CD4-positive, alpha-beta T cell treated with Interleukin-17A for 1 hour (primary cell): ENCODE measurements at regions not wholly inside any gene's neighbourhood (a gene's known extent, or its start where the extent isn't known, plus 50 kb on each side); places are given as distances from the start of the nearest gene placed in this dataset.
"Not testable (repeated sequence)": the region's sequence is repeated elsewhere in the genome, so short reads cannot be mapped to it uniquely, and the experiment has no call there.

Source experiments
- DNase-seq: peaks from one replicate; pipeline ENCODE4 v3.0.0-alpha.2; 2020

DNA sequence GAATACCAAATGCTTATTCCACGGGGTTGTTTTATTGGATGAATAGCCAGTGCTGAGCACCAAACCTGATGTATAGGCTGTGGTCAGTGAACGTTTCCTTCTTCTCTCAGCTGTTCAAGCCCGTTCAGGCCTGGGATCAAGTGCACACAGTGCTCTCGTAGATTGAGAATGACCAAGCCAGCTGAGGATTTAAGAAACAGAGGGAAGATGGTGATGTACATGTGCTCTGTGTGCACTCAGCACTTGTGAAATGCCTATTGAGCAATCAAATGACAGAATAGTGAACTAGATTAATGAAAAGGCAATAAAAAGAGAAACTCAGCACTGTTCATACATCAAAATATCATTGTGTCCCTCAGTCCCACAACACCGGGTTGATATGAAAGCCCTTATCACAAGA, 302.5 kb downstream of the BMPER start:
- no peak for DNase-seq

DNA sequence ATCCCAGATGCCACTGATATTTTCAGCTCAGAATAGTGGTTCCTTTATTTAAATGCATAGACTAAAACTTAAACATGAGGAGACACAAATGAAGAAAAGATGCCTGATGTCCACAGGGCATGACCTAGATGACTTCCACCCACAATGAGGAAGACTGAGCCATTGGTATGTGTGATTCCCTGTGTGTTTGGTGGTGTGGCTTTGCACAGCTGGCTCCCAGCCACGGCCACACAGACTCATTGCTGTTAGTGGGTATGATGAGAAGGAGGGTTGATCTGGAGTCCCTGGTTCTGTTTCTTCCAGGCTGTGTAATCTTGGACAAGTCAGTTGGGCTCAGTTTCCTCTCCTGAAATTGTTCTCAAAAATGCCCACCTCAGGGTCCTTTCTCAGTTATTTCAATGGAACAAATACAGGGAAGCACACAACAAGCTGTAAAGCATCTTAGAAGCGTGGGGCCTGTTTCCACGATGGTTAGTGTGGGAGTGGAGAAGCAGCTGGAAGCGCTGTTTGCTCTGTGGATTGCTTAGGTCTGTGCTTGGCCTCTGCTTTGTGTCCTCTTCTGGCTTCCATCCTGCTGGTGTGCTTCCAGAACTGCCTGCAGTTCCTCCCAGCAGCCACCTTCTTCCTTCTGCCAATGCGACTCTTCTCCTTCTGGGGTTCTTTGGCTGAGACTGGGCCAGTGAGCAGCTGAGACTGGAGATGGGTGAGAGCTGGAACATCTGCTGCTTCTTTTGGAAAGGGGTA, 303.7 kb downstream of the BMPER start:
- DNase-seq = no peak

DNA sequence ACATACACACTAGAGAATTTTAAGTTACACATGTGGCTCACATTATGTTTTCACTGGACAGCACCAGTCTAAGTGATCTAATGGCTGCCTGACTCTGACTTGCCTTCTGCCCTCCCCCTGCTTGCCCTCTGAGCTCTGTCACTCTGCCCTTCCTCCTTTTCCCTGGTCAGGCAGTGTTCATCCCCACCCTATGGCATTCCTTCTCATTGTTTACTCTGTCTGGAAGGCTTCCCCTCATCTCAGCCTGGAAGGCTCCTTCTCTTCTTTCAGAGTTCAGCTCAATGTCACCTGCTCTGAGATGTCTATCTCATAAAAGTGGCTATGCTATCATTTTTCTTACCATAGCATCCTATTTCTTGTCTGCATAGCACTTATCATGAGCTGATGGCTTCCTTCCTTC, 305.7 kb downstream of the BMPER start:
- no peak for DNase-seq

DNA sequence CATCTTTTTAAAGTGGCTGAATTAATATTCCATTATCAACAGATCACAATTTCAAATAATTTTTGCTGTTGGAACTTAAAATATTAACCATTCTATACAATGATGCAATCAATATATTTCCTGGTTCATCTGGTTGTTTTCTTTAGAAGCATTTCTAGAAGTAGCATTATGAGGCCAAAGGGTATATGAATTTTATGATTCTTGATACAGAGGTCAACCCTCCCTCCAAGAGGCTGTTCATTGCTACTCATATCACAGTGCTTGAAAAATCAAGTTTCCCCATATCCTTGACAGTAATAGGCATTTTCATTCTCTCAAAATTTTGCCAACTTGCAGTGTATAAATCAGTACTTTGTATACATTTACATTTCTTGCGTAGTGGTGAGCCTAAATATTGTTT, 312.6 kb downstream of the BMPER start:
- DNase-seq = no peak

DNA sequence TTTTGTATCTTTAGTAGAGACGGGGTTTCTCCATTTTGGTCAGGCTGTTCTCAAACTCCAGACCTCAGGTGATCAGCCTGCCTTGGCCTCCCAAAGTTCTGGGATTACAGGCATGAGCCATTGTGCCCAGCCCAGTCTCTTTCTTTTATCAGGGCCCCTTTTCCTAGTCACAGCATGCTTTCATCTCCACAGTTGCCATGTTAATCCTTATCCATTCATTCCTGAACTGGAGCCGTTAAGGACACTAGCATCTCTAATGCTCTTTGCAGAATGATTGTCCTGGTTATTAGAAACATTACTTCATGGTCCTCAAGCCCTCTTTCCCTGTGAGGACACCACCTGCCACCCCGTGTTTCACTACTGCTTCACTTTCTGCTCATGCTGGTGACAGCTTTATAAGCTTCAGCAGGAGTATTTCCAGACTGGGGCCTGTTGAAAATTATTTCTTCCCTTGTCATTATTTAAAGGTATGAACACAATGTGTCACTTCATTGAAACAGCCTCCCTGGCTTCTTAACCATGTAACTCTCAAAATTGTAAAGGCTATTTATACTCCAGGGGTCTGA, 313.9 kb downstream of the BMPER start:
- DNase-seq = no peak

DNA sequence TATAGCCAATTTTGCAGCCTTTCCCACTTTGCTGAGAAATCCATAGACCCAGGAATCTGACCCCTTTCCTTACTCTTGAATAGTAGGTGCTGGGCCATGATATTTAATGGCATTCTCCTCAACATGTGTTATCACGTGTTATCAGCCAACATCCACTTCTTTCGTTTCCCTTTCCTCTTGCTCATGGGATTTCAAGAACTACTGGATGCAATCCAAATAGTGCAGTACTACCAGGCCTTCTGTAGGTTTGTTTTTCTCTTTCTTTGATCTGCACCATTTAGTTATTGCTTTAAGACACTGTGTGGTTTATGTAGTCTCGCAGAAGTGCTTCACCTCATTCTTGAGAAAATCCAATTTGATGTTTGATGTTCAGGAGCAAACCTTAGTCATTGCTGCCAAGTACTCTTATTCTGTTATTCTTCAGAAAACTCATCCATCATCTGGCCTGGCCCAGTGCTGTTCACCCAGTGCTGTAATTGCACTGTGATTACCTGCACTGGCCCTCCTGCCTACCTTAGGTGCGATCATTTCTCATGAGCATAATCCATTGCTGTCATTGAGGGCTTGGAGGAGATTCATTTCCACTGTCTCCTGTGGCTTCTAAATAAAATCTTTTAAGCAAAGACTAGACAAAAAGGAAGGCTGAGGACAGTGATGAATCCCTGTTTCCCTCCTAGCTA, 315.3 kb downstream of the BMPER start:
- DNase-seq = no peak

DNA sequence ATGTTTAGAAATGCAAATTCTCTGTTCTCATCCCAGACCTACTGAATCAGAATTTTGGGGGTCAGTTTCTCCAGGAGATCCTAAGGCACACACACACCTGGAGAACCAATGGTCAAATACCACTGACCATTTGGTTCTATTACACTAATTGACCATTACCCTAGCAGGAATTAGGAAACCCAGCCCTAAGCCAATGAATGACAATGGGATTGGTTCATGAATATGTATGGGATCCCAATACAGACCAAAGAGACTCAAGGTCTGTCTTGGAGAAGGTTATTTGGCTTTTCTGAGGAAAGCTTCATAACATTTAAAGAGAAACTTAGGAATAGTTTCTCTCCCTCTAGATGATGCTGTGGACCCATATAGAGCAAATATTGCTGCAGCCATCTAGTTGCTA, 317.0 kb downstream of the BMPER start:
- DNase-seq = no peak

DNA sequence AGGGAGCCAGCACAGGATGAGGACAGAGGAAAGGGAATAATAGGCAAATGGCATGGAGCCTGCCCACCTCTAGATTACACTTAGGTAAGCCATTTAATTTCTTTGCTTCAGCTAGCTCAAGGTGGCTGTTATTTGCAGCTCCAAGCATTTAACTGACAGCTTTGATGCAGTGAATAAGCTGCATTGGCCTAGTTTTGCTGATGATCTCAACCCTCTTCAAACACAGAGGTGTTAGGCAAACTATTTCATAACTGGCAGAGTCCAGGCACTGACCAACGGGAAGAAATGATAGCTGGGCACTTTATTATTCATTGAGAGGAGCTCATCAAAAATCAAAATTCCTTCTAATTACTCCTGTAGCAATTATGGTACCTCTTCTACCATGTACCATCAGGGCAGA, 317.4 kb downstream of the BMPER start:
- DNase-seq = no peak

DNA sequence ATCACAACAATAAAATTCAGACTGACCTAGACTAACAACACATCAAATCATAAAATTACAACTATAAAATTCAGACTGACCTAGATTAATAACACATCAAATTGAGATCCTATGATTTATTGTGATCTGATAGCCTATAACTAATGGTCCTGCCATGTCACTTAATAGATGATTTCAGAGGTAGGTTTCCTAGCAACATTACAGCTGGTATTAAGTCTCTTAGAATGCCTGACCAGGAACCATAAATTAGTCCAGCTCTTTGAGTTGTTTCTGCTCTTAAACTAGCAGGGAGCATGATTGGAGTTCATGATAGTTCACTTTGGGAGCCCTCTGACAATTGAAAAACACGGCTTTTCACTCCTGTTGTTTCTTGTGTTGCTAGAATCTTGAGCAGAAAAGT, 318.9 kb downstream of the BMPER start:
- no peak for DNase-seq

DNA sequence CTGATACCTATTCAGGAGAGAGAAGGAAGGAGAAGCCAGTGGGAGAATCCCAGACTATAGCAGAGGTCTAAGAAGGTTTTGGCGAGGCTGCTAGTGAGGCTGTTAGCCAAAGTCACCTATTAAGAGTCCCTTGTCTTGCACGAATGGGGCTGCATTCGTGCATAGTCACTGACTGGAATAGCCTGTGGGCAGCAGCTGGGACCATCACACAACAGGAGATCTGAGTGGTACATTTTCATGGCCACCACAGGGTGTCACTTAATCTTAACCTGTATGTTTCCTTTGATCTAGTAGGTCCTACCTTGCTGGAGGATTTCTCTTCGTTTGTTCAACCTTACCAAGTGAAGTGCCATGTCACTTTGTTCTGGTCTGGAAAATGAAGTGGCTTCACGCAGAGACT, 319.9 kb downstream of the BMPER start:
- DNase-seq = no peak

DNA sequence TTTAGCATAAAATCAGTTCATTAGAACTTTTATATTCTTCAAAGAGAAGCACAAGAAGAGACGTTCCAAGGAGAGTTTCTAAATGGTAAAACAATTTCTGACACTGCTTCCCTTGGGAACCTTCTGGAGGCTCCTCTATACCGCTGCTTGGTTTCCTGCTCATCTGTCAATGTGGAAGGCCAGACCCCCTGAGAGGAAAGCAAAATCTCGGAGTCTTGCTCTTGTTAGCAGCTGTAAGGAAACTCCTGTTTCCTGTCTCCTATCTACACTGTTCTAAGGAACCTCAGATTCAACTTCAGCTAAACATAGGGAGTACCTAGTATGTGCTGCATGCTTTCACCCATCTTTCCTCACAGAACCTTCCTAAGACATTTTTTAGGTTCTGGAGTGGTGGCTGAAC, 322.2 kb downstream of the BMPER start:
- no peak for DNase-seq

DNA sequence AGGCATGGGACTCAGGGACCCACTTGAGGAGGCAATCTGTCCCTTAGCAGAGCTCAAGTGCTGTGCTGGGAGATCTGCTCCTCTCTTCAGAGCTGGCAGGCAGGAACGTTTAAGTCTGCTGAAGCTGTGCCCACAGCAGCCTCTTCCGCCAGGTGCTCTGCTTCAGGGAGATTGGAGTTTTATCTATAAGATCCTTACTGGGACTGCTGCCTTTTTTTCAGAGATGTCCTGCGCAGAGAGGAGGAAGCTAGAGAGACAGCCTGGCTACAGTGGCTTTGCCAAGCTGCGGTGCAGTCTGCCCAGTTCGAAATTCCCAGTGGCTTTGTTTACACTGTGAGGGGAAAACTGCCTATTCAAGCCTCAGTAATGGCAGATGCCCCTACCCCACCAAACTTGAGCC, 329.8 kb downstream of the BMPER start:
- DNase-seq = not testable (repeated sequence)

DNA sequence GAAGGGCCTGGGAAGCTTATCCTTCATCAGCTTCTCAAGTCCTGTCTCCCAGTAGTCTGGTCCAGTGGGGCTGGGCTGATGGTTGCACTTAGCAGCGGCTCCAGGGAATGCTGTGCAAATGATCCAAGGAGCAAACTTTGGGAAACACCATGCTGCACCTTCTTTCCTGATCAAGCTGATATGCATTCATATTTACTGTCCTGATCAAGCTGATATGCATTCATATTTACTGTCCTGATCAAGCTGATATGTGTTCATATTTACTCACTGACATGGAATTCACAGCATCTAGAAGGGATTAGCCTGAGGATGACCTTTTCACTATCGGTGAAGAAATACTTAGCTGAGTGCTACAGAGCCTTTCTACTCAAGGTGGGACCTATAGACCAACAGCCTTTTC, 330.7 kb downstream of the BMPER start:
- no peak for DNase-seq

DNA sequence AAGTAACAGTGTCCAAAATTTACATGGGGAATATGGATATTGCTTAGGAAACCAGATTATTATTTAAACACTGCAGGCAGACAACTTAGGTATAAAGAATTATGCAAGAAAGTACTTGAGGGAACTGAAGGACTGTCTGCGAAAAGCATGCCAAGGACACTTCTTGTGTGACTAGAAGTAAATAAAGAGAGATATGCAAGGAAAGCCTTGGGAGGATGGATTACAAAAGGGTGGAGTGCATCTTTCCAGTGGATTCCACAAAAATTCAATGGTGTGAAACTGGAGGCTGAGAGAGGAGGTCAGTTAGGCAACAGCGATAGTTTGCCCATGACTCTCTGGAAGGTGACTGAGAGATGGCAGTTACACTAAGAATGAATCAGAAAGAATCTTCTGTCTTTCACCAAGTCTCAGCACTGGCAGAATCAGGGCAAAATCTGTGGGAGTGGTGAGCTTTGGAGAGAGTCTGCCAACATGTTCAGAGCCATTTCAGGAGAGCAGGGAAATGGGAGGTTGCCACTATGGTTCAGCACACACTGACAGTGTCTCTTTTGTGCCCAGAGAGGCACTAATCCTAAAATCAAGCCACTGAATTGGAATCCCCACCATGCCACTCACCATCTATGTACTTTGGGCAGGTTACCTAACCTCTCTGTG, 331.6 kb downstream of the BMPER start:
- no peak for DNase-seq

DNA sequence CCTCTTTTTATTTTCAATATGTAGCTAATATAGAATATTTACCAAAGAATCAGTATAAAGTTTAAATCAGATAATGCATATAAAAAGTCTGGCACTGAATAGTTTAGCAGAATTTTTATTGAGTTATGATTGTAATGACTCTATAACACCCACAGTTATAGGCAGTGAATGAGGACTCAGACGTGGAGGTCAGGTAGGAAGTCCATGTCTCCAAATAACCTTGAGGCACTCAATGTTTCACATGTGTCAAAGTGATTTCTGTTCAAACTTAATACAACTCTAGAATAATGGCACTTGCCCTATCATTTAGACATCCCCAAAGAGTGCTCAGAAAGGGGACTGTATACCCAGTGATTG, 332.1 kb downstream of the BMPER start:
- DNase-seq = no peak

DNA sequence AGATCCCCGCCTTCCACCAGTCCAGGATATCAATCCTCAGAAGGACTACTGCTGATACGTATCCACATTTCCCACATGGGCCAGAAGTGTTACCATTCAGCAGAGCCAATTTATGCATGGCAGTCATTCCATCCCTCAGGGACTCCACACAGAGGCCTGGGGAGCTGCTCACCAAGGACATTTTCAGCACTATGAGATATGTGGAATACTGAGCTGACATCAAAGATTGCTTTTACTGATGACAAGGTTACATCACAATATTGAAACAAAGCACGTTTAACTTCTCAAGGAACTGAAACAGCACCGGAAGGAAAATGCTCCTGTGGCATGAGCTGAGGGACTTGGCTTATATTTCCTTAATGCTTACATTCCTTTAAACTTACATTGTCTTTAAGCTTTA, 335.1 kb downstream of the BMPER start:
- DNase-seq = no peak

DNA sequence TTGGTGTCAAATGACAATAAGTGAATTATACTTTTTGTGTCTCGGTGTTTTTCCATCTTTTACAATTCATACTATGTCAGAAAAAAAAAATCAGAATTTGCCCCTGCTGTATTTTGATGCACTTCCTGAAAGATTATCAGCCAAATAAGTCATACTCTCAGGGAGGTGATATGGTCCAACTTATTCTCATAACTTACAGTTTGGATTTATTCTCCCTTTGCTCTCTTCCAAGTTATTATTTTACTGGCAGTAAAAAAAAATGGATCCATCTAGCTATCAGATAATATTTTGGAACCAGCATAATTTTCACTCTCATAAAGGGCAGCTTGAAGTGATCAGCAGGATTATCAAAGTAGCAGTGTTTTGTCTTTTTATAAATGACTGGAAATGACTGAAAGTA, 337.1 kb downstream of the BMPER start:
- no peak for DNase-seq

DNA sequence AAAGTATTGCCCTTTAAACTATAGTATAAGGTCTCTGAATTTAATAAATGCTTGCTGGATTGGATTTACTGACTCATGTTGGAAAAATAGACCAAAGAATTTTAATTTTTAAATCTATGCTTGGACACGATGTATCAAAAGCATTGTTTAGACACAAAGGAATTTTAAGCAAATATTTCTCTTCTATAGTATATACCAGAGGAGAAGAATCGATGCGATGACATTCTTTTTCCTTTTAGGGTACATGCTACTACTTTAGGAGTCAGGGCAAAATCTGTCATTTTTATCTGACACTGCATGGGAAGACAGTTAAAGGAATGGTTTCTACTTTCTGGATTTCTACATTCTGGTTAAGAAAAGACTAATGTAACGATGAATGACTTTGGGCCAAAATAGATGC, 339.9 kb downstream of the BMPER start:
- no peak for DNase-seq

DNA sequence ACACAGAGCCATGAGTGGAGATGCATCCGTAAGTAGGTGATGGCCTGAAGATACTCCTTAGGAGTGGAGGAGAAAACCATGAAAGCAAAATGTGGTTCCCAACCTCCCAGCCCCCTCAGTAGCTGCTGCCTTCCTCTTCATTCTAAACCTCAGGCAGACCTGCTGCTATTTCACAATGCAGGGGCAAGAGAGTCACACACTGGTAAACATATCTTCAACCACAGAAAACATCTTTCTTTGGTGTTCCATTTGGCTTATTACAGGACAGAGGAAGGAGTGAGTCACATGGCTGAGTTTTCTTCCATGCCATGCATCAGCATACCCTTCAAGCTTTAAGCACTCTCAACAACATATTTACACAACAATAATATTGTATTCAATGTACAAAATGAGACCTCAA, 342.1 kb downstream of the BMPER start:
- no peak for DNase-seq

DNA sequence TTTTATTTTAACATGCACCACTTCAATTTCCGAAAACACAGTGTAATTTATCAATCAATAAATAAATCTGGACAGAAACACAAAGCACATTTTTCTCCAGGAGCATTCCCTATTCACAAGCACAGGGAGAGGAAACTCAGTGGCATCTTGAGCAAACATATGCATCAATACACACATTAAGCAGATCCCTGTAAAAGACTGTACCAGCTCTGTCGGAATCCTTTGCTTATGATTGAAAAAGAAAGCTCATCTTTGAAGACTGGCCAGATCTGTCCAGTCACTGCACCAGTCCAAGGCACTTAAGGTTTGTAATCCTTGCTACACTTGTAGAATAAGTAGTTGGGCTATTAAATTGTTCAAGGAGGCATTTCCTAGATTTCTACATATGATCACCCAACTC, 343.9 kb downstream of the BMPER start:
- no peak for DNase-seq

DNA sequence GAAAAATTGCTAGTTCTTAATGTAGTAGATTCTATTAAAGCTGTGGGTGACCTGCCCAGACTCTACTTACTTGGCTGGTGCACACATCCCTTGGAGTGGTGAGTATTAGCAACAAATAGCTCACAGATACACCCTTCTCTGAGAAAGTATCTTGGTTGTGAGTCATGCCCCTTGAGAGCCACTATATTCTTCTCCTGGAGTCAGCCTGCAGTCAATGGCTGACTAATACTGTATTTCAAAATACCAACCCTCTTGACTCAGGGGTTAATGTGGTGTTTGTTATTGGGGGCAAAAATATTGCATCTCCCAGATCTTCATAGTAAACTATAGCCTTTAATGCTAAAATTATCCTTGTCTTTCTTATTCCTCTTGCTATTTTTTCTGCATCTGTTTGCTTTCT, 354.9 kb downstream of the BMPER start:
- no peak for DNase-seq

DNA sequence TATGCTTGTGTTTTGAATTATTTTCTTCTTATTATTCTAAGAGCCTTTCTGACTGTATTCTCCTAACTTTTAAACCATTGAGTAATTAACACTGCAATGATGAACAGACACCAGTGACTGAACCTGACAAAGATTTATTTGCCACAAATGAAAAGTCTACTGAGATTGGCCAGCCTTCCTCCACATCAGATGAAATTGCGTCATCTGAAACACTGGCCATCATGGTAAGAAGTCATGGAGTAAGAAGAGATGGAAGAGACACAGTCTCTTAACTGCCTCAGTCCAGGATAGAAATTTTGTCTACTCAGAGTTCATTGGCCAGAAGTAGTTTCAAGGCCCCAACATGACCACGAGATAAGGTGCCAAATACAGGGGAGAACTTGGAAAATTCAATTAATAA, 357.8 kb downstream of the BMPER start:
- DNase-seq = no peak

DNA sequence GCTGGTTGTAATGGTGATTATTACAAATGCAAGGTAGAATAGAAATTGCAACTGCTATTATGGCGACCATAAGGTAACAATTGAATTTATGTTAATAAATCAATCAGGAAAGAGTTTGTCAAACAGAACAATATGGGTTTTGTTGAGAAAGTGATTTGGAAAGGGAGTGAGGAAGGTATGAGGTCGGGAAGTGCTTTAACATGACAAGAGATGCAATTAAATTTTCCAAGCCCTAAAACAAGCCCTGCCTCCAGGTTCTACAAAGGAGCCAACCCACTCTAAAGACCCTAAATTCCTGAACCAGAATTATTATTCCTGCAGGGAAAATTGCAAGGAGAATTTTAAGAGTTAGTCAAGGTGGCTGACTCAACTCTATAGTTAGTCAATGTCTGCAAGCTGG, 363.7 kb downstream of the BMPER start:
- no peak for DNase-seq

DNA sequence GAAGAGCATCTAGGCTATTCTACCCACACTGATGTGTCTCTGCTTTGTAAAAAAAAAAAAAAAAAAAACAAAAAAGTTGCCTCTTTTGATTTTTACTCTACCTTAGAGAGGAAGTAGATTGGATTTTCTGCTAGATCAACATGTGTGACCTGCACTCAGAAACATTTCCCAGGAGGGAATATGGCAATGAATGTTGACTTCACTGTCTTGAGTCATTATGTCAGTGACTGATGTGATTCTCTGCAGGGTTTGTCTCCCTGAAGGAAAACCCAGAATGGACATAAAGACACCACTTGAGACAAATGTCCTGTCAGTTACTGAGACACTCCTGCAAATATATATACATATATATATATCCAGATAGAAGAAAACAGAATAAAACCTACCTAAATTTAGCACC, 370.3 kb downstream of the BMPER start:
- DNase-seq = no peak
